ENCODE measurements at regions not wholly inside any gene's neighbourhood (a gene's known extent, or its start where the extent isn't known, plus 50 kb on each side); places are given as distances from the start of the nearest gene placed in this dataset.

- Mint-ChIP-seq H3K27me3 (ENCODE audit: low read depth, unreplicated experiment) (no peaks in the 10 kb centered on the region), H3K4me3 (ENCODE audit: unreplicated experiment) (no peak overlapping the region), H3K36me3 (ENCODE audit: low read depth, unreplicated experiment) (no peaks in the 10 kb centered on the region), H3K4me1 (ENCODE audit: low read depth, unreplicated experiment) (peaks cover 4% of the 10 kb centered on the region), H3K9me3 (ENCODE audit: unreplicated experiment) (no peaks in the 10 kb centered on the region), H3K27ac (ENCODE audit: unreplicated experiment) (no peak overlapping the region)
- DNase-seq (ENCODE audit: low read depth) (no peak), FAIRE-seq (no peak)
- H3K4me1 ChIP-seq (ENCODE audit: insufficient read depth, low read length) = no peaks in the 10 kb centered on the region
- no peaks in the 10 kb centered on the region for H4K20me1 ChIP-seq (ENCODE audit: insufficient read depth, low read length)
- no peaks in the 10 kb centered on the region for H3K36me3 ChIP-seq (ENCODE audit: insufficient read depth, low read length)
- H3K9ac ChIP-seq (ENCODE audit: low read length) = no peak overlapping the region
- no peaks in the 10 kb centered on the region for H3K9me3 ChIP-seq (ENCODE audit: insufficient read depth, low read depth, low read length)
- no peaks in the 10 kb centered on the region for H3K79me2 ChIP-seq (ENCODE audit: insufficient read depth, low read length)
- no peak overlapping the region for H3K27ac ChIP-seq (ENCODE audit: low read depth, low read length)
- H3K27me3 ChIP-seq (ENCODE audit: insufficient read depth, low read length) = no peaks in the 10 kb centered on the region
- no peak for TF ChIP-seq EZH2 (IDR thresholded peaks at IDR 0.05; ENCODE audit: insufficient read depth, low read length)
- TF ChIP-seq CTCF (IDR thresholded peaks at IDR 0.05; ENCODE audit: insufficient read depth, low read depth, low read length) = no peak
- no peak overlapping the region for H2AFZ ChIP-seq (ENCODE audit: low read depth, low read length)
- no peak overlapping the region for H3K4me3 ChIP-seq (ENCODE audit: insufficient read depth, low read depth, low read length)
- H3K4me2 ChIP-seq (ENCODE audit: low read length) = no peak overlapping the region
These were observed 215.0 kb upstream of the EEA1 start for GRCh38 chr12:93144109-93144508.

DNA sequence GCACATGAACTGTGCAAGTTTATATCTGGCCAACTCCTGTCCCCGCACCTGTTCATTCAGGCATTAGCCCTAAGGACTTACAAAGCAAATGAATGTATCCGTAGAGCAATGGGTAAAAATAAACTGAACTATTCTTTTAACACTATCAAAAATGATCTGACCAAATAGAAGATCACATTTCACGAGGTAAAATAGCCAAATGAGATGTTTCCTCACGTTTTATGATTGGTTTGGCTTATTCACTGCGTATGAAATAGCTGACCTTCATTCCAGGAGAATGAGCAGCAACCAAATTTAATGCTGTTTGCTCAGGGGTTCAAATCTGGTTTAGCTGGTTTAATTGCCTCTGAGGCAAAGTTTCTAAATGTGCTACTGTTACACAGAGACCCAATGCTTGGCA lies 216.0 kb upstream of the EEA1 start:
- no peak overlapping the region for H3K27ac Mint-ChIP-seq (ENCODE audit: unreplicated experiment)
- TF ChIP-seq CTCF (IDR thresholded peaks at IDR 0.05; ENCODE audit: insufficient read depth, low read depth, low read length) (no peak), EZH2 (IDR thresholded peaks at IDR 0.05; ENCODE audit: insufficient read depth, low read length) (no peak)

DNA sequence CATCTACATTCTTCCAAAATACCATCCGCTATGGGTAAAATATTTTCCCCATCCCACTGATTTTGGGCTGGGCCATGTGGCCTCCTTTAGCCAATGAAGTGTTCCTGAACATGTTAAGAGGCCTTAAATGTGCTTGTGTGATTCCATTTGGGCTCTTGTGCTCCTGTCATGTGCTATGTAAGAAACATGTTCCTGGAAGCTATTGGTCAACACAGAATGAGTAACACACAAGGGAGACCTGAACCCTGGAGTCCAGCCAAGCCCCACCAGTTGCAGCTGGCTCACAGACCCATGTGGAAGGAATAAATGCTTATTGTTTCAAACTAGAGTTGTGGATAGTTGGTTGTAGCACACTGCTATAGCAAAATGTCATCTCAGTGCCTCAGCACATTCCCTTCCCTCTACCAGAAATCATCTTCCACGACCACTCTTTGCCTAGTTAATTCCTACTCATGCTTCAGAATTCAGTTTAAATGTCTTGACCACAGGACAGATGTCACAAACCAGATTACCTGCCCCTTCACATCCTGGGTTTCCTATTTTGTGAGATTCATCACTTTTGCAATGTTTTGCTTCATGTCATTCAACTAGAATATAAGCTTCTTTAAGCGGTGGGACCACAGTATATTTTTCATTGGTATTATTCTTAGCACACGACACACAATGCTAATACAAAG lies 217.3 kb upstream of the EEA1 start:
- H3K9me3 ChIP-seq (ENCODE audit: insufficient read depth, low read depth, low read length) = no peaks in the 10 kb centered on the region
- H3K27ac ChIP-seq (ENCODE audit: low read depth, low read length) = no peak overlapping the region
- no peak overlapping the region for H3K4me3 Mint-ChIP-seq (ENCODE audit: unreplicated experiment)
- no peak for FAIRE-seq
- H4K20me1 ChIP-seq (ENCODE audit: insufficient read depth, low read length) = no peaks in the 10 kb centered on the region
- no peaks in the 10 kb centered on the region for H3K4me1 ChIP-seq (ENCODE audit: insufficient read depth, low read length)
- H3K27me3 ChIP-seq (ENCODE audit: insufficient read depth, low read length) = no peaks in the 10 kb centered on the region
- no peaks in the 10 kb centered on the region for H3K36me3 Mint-ChIP-seq (ENCODE audit: low read depth, unreplicated experiment)
- no peaks in the 10 kb centered on the region for H3K79me2 ChIP-seq (ENCODE audit: insufficient read depth, low read length)
- H3K9me3 Mint-ChIP-seq (ENCODE audit: unreplicated experiment) = no peaks in the 10 kb centered on the region
- DNase-seq (ENCODE audit: low read depth) = peak; percentile 59
- H3K9ac ChIP-seq (ENCODE audit: low read length) = no peak overlapping the region
- no peaks in the 10 kb centered on the region for H3K27me3 Mint-ChIP-seq (ENCODE audit: low read depth, unreplicated experiment)
- H3K36me3 ChIP-seq (ENCODE audit: insufficient read depth, low read length) = no peaks in the 10 kb centered on the region
- no peak overlapping the region for H3K4me3 ChIP-seq (ENCODE audit: insufficient read depth, low read depth, low read length)
- H3K4me2 ChIP-seq (ENCODE audit: low read length) = no peak overlapping the region
- H3K27ac Mint-ChIP-seq (ENCODE audit: unreplicated experiment) = no peak overlapping the region
- TF ChIP-seq EZH2 (IDR thresholded peaks at IDR 0.05; ENCODE audit: insufficient read depth, low read length) (no peak), CTCF (IDR thresholded peaks at IDR 0.05; ENCODE audit: insufficient read depth, low read depth, low read length) (no peak)
- H3K4me1 Mint-ChIP-seq (ENCODE audit: low read depth, unreplicated experiment) = peaks cover 4% of the 10 kb centered on the region
- H2AFZ ChIP-seq (ENCODE audit: low read depth, low read length) = no peak overlapping the region

More for the DNA sequence above, 216.0 kb upstream of the EEA1 start:
- Histone ChIP-seq H3K4me2 (ENCODE audit: low read length) (no peak overlapping the region), H3K9ac (ENCODE audit: low read length) (no peak overlapping the region), H3K27me3 (ENCODE audit: insufficient read depth, low read length) (no peaks in the 10 kb centered on the region), H3K36me3 (ENCODE audit: insufficient read depth, low read length) (no peaks in the 10 kb centered on the region), H3K79me2 (ENCODE audit: insufficient read depth, low read length) (no peaks in the 10 kb centered on the region), H3K4me3 (ENCODE audit: insufficient read depth, low read depth, low read length) (no peak overlapping the region), H4K20me1 (ENCODE audit: insufficient read depth, low read length) (no peaks in the 10 kb centered on the region), H3K9me3 (ENCODE audit: insufficient read depth, low read depth, low read length) (no peaks in the 10 kb centered on the region), H3K27ac (ENCODE audit: low read depth, low read length) (no peak overlapping the region), H2AFZ (ENCODE audit: low read depth, low read length) (no peak overlapping the region), H3K4me1 (ENCODE audit: insufficient read depth, low read length) (no peaks in the 10 kb centered on the region)
- Mint-ChIP-seq H3K9me3 (ENCODE audit: unreplicated experiment) (no peaks in the 10 kb centered on the region), H3K27me3 (ENCODE audit: low read depth, unreplicated experiment) (no peaks in the 10 kb centered on the region), H3K36me3 (ENCODE audit: low read depth, unreplicated experiment) (no peaks in the 10 kb centered on the region), H3K4me3 (ENCODE audit: unreplicated experiment) (no peak overlapping the region), H3K4me1 (ENCODE audit: low read depth, unreplicated experiment) (peaks cover 4% of the 10 kb centered on the region)
- FAIRE-seq (peak; percentile 56), DNase-seq (ENCODE audit: low read depth) (no peak)

Measured in astrocyte (in vitro differentiated cells and primary cell).